ENCODE measurements at regions not wholly inside any gene's neighbourhood (a gene's known extent, or its start where the extent isn't known, plus 50 kb on each side); places are given as distances from the start of the nearest gene placed in this dataset.
A peak's percentile ranks its signal among the peaks of the same experiment; 100 is the strongest.

- TF ChIP-seq EZH2 (IDR thresholded peaks at IDR 0.05; ENCODE audit: low read length, missing control alignments) (no peak), CTCF (conservative IDR thresholded peaks at IDR 0.05 in 1 of 2, IDR thresholded peaks at IDR 0.05 in 1 of 2; ENCODE audit: low read depth in 1 of 2, low read length in 2 of 2) (no peak)
- Histone ChIP-seq H3K79me2 (ENCODE audit: control insufficient read depth, insufficient read depth, low read length) (no peaks in the 10 kb centered on the region), H3K9me3 (ENCODE audit: control insufficient read depth, insufficient read depth, low read depth, low read length) (no peaks in the 10 kb centered on the region), H4K20me1 (ENCODE audit: control insufficient read depth, extremely low read depth, insufficient read depth, low read length) (no peaks in the 10 kb centered on the region), H3K4me2 (ENCODE audit: extremely low read depth, insufficient read depth, low read length) (no peak overlapping the region), H3K4me3 (replicated peaks in 1 of 4; ENCODE audit: control extremely low read depth in 1 of 4, insufficient read depth in 1 of 4, low read depth in 3 of 4, low read length in 4 of 4) (no peak overlapping the region), H3K4me1 (ENCODE audit: control insufficient read depth, extremely low read depth, insufficient read depth, low read length) (no peaks in the 10 kb centered on the region), H2AFZ (ENCODE audit: low read length) (no peak overlapping the region), H3K27me3 (ENCODE audit: control insufficient read depth, insufficient read depth, low read length) (no peaks in the 10 kb centered on the region), H3K9ac (ENCODE audit: insufficient read depth, low read length) (no peak overlapping the region), H3K36me3 (ENCODE audit: control insufficient read depth, insufficient read depth, low read length) (no peaks in the 10 kb centered on the region), H3K27ac (ENCODE audit: insufficient read depth, low read length) (no peak overlapping the region)
- peak in 1 of 2 donors; percentile 36 for DNase-seq (ENCODE audit: low read depth in 2 of 2)
Observed at GRCh38 chr11:92870196-92870832, 99.1 kb upstream of the MTNR1B start.

DNA sequence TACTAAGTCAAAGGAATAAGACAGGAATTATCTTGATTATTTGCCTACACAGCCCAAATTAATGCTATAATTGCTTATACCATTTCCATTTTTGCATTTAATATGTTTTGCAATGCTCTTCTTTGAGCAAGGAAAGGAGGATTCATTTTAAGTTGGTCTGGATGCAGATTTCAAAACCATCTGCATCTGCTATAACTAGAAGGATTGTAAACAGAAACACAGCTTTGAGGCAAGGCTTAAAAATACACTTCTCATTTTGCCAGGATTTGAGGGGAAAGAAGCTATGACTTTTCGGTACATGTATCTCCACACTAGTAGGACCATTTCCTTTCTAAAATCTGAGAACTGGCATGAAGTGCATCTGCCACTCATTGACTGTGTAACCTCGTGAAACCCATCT is 95.9 kb upstream of the MTNR1B start:
- Histone ChIP-seq H3K36me3 (ENCODE audit: control insufficient read depth, insufficient read depth, low read length) (no peaks in the 10 kb centered on the region), H2AFZ (ENCODE audit: low read length) (no peak overlapping the region), H3K4me2 (ENCODE audit: extremely low read depth, insufficient read depth, low read length) (no peak overlapping the region), H4K20me1 (ENCODE audit: control insufficient read depth, extremely low read depth, insufficient read depth, low read length) (no peaks in the 10 kb centered on the region), H3K4me1 (ENCODE audit: control insufficient read depth, extremely low read depth, insufficient read depth, low read length) (no peaks in the 10 kb centered on the region), H3K27me3 (ENCODE audit: control insufficient read depth, insufficient read depth, low read length) (no peaks in the 10 kb centered on the region), H3K9ac (ENCODE audit: insufficient read depth, low read length) (no peak overlapping the region), H3K4me3 (replicated peaks in 1 of 4; ENCODE audit: control extremely low read depth in 1 of 4, insufficient read depth in 1 of 4, low read depth in 3 of 4, low read length in 4 of 4) (no peak overlapping the region), H3K9me3 (ENCODE audit: control insufficient read depth, insufficient read depth, low read depth, low read length) (no peaks in the 10 kb centered on the region), H3K79me2 (ENCODE audit: control insufficient read depth, insufficient read depth, low read length) (no peaks in the 10 kb centered on the region), H3K27ac (ENCODE audit: insufficient read depth, low read length) (no peak overlapping the region)
- TF ChIP-seq CTCF (conservative IDR thresholded peaks at IDR 0.05 in 1 of 2, IDR thresholded peaks at IDR 0.05 in 1 of 2; ENCODE audit: low read depth in 1 of 2, low read length in 2 of 2) (no peak), EZH2 (IDR thresholded peaks at IDR 0.05; ENCODE audit: low read length, missing control alignments) (no peak)
- DNase-seq (ENCODE audit: low read depth in 2 of 2): no peak

DNA sequence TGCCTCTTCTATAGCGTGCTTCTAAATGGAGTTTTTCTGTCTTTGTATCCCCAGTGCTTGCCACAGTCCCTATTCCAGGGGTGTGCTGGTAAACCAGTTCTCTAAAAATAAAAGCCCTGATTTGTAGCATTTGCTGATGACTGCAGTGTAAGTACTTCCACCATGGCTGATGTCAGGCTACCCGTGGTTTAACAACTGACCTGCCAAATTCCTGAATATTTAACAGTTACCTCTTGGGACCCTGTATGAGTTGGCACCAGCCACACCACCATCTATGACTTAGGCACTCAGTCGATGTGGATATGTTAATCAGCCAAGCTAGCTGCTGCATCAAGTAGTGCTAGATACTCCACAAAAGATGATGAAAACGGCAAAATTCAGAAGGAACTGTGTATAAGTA is 94.0 kb upstream of the MTNR1B start:
- Histone ChIP-seq H3K4me3 (replicated peaks in 1 of 4; ENCODE audit: control extremely low read depth in 1 of 4, insufficient read depth in 1 of 4, low read depth in 3 of 4, low read length in 4 of 4) (no peak overlapping the region), H3K79me2 (ENCODE audit: control insufficient read depth, insufficient read depth, low read length) (no peaks in the 10 kb centered on the region), H3K27me3 (ENCODE audit: control insufficient read depth, insufficient read depth, low read length) (no peaks in the 10 kb centered on the region), H3K36me3 (ENCODE audit: control insufficient read depth, insufficient read depth, low read length) (no peaks in the 10 kb centered on the region), H4K20me1 (ENCODE audit: control insufficient read depth, extremely low read depth, insufficient read depth, low read length) (no peaks in the 10 kb centered on the region), H3K27ac (ENCODE audit: insufficient read depth, low read length) (no peak overlapping the region), H3K9me3 (ENCODE audit: control insufficient read depth, insufficient read depth, low read depth, low read length) (no peaks in the 10 kb centered on the region), H3K4me1 (ENCODE audit: control insufficient read depth, extremely low read depth, insufficient read depth, low read length) (no peaks in the 10 kb centered on the region), H2AFZ (ENCODE audit: low read length) (no peak overlapping the region), H3K9ac (ENCODE audit: insufficient read depth, low read length) (no peak overlapping the region), H3K4me2 (ENCODE audit: extremely low read depth, insufficient read depth, low read length) (no peak overlapping the region)
- no peak for TF ChIP-seq EZH2 (IDR thresholded peaks at IDR 0.05; ENCODE audit: low read length, missing control alignments)
- no peak for TF ChIP-seq CTCF (conservative IDR thresholded peaks at IDR 0.05 in 1 of 2, IDR thresholded peaks at IDR 0.05 in 1 of 2; ENCODE audit: low read depth in 1 of 2, low read length in 2 of 2)
- no peak for DNase-seq (ENCODE audit: low read depth in 2 of 2)
